HEK293 (cell line): ENCODE measurements at regions not wholly inside any gene's neighbourhood (a gene's known extent, or its start where the extent isn't known, plus 50 kb on each side); places are given as distances from the start of the nearest gene placed in this dataset.
A peak's percentile ranks its signal among the peaks of the same experiment; 100 is the strongest.

Experiments
- CTCF ChIA-PET: fragments of 350-600 bp; formaldehyde crosslinking; extraction: SDS; loops from one replicate; lab custom pipeline; 2021; ENCODE audit warnings: antibody characterized with exemption; lab: Yijun Ruan, JAX
- POLR2A ChIA-PET: fragments of 300-600 bp; formaldehyde crosslinking; extraction: SDS; loops from one replicate; lab custom pipeline; 2020; ENCODE audit warnings: antibody characterized with exemption, inconsistent platforms; lab: Yijun Ruan, JAX
- H3K27ac ChIP-seq: fragments of 200-500 bp; sonication (Bioruptor generic); 2 replicates; pipeline ENCODE4 v1.5.1; 2014; ENCODE audit warnings: low read depth, low read length, control low read depth, inconsistent platforms; ENCODE audit errors: extremely low read depth
- H3K36me3 ChIP-seq, 2 experiments: fragments of 200-500 bp in 1 of 2; sonication (Bioruptor generic) in 1 of 2; 1 replicate in 1 of 2; 2 replicates in 1 of 2; pipeline ENCODE4 v1.5.1; 2014 to 2017; ENCODE audit warnings: inconsistent platforms in 2 of 2, low read length in 2 of 2; ENCODE audit not compliant: control insufficient read depth in 2 of 2, insufficient read depth in 1 of 2
- H3K4me1 ChIP-seq: fragments of 200-500 bp; sonication (Bioruptor generic); 2 replicates; pipeline ENCODE4 v1.5.1; 2014; ENCODE audit warnings: mild to moderate bottlenecking, low read length, inconsistent platforms; ENCODE audit not compliant: control insufficient read depth, insufficient read depth
- H3K4me3 ChIP-seq: 2 replicates; pipeline ENCODE4 v1.5.1; 2011; ENCODE audit warnings: low read depth, mild to moderate bottlenecking, control low read depth, low read length, moderate library complexity
- H3K9me3 ChIP-seq: fragments of 200-500 bp; sonication (Bioruptor generic); 2 replicates; pipeline ENCODE4 v1.5.1; 2014; ENCODE audit warnings: low read depth, low read length, inconsistent platforms; ENCODE audit not compliant: control insufficient read depth, insufficient read depth
- BCL11A ChIP-seq: fragments of 450-650 bp; formaldehyde crosslinking; IDR thresholded peaks from 2 replicates; pipeline ENCODE4 v1.5.1; 2016; ENCODE audit warnings: low read depth, missing biosample characterization, missing genetic modification characterization
- CTCF ChIP-seq: fragments of 450-650 bp; formaldehyde crosslinking; IDR thresholded peaks from 2 replicates; pipeline ENCODE4 v1.5.1; 2016; ENCODE audit warnings: missing biosample characterization, missing genetic modification characterization
- KLF10 ChIP-seq: fragments of 450-650 bp; IDR thresholded peaks from 2 replicates; pipeline ENCODE4 v1.5.1; 2018; ENCODE audit warnings: missing biosample characterization, mild to moderate bottlenecking, missing genetic modification characterization
- KLF7 ChIP-seq: fragments of 450-650 bp; formaldehyde crosslinking; IDR thresholded peaks from 2 replicates; pipeline ENCODE4 v1.5.1; 2016; ENCODE audit warnings: missing biosample characterization, missing genetic modification characterization, borderline replicate concordance
- MEIS1 ChIP-seq: sonication (generic); formaldehyde crosslinking; IDR thresholded peaks from 2 replicates; pipeline ENCODE4 v1.8.1; 2022; ENCODE audit warnings: missing genetic modification reagents, mild to moderate bottlenecking, borderline replicate concordance
- MYNN ChIP-seq: fragments of 450-650 bp; formaldehyde crosslinking; IDR thresholded peaks from 2 replicates; pipeline ENCODE4 v1.5.1; 2016; ENCODE audit warnings: missing biosample characterization, missing genetic modification characterization, borderline replicate concordance
- TRIM28 ChIP-seq: IDR thresholded peaks from 2 replicates; pipeline ENCODE4 v1.6.1; 2011; ENCODE audit warnings: low read length, control low read depth, borderline replicate concordance
- ZBTB20 ChIP-seq: fragments of 450-650 bp; formaldehyde crosslinking; IDR thresholded peaks from 2 replicates; pipeline ENCODE4 v1.5.1; 2016; ENCODE audit warnings: missing biosample characterization, missing genetic modification characterization
- ZIC2 ChIP-seq: fragments of 450-650 bp; formaldehyde crosslinking; IDR thresholded peaks from 2 replicates; pipeline ENCODE4 v1.5.1; 2016; ENCODE audit warnings: missing biosample characterization, missing genetic modification characterization
- ZNF121 ChIP-seq: fragments of 450-650 bp; formaldehyde crosslinking; IDR thresholded peaks from 2 replicates; pipeline ENCODE4 v1.5.1; 2016; ENCODE audit warnings: missing biosample characterization, missing genetic modification characterization
- ZNF169 ChIP-seq: fragments of 450-650 bp; formaldehyde crosslinking; IDR thresholded peaks from 2 replicates; pipeline ENCODE4 v1.5.1; 2016; ENCODE audit warnings: missing biosample characterization, missing genetic modification characterization
- ZNF19 ChIP-seq: fragments of 450-650 bp; formaldehyde crosslinking; IDR thresholded peaks from 2 replicates; pipeline ENCODE4; 2016; ENCODE audit warnings: missing biosample characterization, missing genetic modification characterization, low read depth
- ZNF341 ChIP-seq: fragments of 450-650 bp; formaldehyde crosslinking; IDR thresholded peaks from 2 replicates; pipeline ENCODE4; 2016; ENCODE audit warnings: low read depth, missing biosample characterization, missing genetic modification characterization
- ZNF488 ChIP-seq: fragments of 450-650 bp; formaldehyde crosslinking; IDR thresholded peaks from 2 replicates; pipeline ENCODE4 v1.5.1; 2016; ENCODE audit warnings: missing biosample characterization, missing genetic modification characterization
- ZNF521 ChIP-seq: fragments of 450-650 bp; formaldehyde crosslinking; IDR thresholded peaks from 2 replicates; pipeline ENCODE4 v1.5.1; 2017; ENCODE audit warnings: missing biosample characterization, mild to moderate bottlenecking, missing genetic modification characterization
- ZNF558 ChIP-seq: fragments of 450-650 bp; formaldehyde crosslinking; IDR thresholded peaks from 2 replicates; pipeline ENCODE4 v1.5.1; 2016; ENCODE audit warnings: missing biosample characterization, missing genetic modification characterization
- ZNF645 ChIP-seq: fragments of 450-650 bp; formaldehyde crosslinking; IDR thresholded peaks from 2 replicates; pipeline ENCODE4; 2016; ENCODE audit warnings: missing biosample characterization, missing genetic modification characterization
- ZNF677 ChIP-seq: fragments of 450-650 bp; IDR thresholded peaks from 2 replicates; pipeline ENCODE4 v1.5.0; 2018; ENCODE audit warnings: missing biosample characterization, mild to moderate bottlenecking, missing genetic modification characterization, moderate library complexity
- ZNF704 ChIP-seq: fragments of 450-650 bp; formaldehyde crosslinking; IDR thresholded peaks from 2 replicates; pipeline ENCODE4 v1.5.1; 2016; ENCODE audit warnings: missing biosample characterization, missing genetic modification characterization
- ZNF776 ChIP-seq: fragments of 450-650 bp; formaldehyde crosslinking; IDR thresholded peaks from 2 replicates; pipeline ENCODE4 v1.5.0; 2017; ENCODE audit warnings: missing biosample characterization, missing genetic modification characterization, borderline replicate concordance

GRCh38 chr9:134225186-134225585 is 60.8 kb upstream of the RNU6ATAC start:
- POLR2A ChIA-PET = no interaction called here
- no peaks in the 10 kb centered on the region for H3K9me3 ChIP-seq
- H3K36me3 ChIP-seq = no peaks in the 10 kb centered on the region
- H3K4me3 ChIP-seq = no peak overlapping the region
- peaks cover 6% of the 10 kb centered on the region; the same call in 1 of the 2 replicates for H3K4me1 ChIP-seq
- no peak overlapping the region; the same call in 1 of the 2 replicates for H3K27ac ChIP-seq
- no peak for TF ChIP-seq TRIM28
- peak; percentile 30; the same call in 1 of the 2 replicates for TF ChIP-seq ZNF341 (tag by site-specific recombination)
- TF ChIP-seq ZIC2 (tag by site-specific recombination) = no peak
- CTCF ChIA-PET = interaction anchor here (0.6 kb wide), 1 partner anchor 39 kb away, joined by 4 read pairs; no protein-coding TSS in a partner anchor

- Histone ChIP-seq H3K4me3 (no peak overlapping the region), H3K36me3 (no peaks in the 10 kb centered on the region), H3K4me1 (peaks cover 6% of the 10 kb centered on the region; the same call in 1 of the 2 replicates), H3K27ac (no peak overlapping the region), H3K9me3 (no peaks in the 10 kb centered on the region)
- ChIA-PET POLR2A (no interaction called here), CTCF (no interaction called here)
- TF ChIP-seq MYNN = no peak
- TF ChIP-seq ZNF776 = no peak
- TF ChIP-seq KLF7 (tag by site-specific recombination) = no peak
- TF ChIP-seq BCL11A (tag by site-specific recombination) = no peak
- TF ChIP-seq ZNF19 (tag by site-specific recombination) = no peak
- no peak for TF ChIP-seq ZNF488 (tag by site-specific recombination)
- no peak for TF ChIP-seq ZBTB20
- no peak for TF ChIP-seq ZNF677 (tag by site-specific recombination)
- TF ChIP-seq CTCF = no peak
- no peak for TF ChIP-seq ZNF645 (tag by site-specific recombination)
- no peak for TF ChIP-seq ZNF521
- TF ChIP-seq ZNF169 (tag by site-specific recombination) = no peak
- TF ChIP-seq ZNF704 (tag by site-specific recombination) = no peak
- no peak for TF ChIP-seq ZNF121 (tag by site-specific recombination)
- TF ChIP-seq KLF10 (tag by site-specific recombination) = no peak
- TF ChIP-seq ZNF558 (tag by site-specific recombination) = no peak
- no peak for TF ChIP-seq MEIS1
Observed at GRCh38 chr9:134225816-134226215, 61.5 kb upstream of the RNU6ATAC start.
